ENCODE measurements at regions not wholly inside any gene's neighbourhood (a gene's known extent, or its start where the extent isn't known, plus 50 kb on each side); places are given as distances from the start of the nearest gene placed in this dataset.

DNA sequence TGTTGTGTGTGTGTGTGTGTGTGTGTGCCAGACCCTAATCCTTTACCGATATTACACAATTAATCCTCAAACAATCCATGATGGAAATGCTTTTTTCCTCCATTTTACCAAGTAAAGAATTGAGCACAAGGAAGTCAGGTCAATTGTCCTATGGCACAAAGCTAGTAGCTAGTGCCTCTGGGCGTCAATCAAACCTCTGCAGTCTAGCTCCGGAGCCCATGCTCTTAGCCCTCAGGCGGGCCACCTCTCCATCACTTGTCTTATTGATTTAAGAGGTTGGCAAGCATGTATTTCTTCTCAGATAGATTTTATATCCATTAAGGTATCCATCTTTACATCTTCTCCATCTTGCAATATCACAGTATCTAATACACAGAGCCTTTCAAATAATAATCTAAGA, 886.6 kb downstream of the TBL1XR1 start:
- no peak overlapping the region for H3K4me3 ChIP-seq (ENCODE audit: low read depth, low read length)
- TF ChIP-seq, protein P1, sequence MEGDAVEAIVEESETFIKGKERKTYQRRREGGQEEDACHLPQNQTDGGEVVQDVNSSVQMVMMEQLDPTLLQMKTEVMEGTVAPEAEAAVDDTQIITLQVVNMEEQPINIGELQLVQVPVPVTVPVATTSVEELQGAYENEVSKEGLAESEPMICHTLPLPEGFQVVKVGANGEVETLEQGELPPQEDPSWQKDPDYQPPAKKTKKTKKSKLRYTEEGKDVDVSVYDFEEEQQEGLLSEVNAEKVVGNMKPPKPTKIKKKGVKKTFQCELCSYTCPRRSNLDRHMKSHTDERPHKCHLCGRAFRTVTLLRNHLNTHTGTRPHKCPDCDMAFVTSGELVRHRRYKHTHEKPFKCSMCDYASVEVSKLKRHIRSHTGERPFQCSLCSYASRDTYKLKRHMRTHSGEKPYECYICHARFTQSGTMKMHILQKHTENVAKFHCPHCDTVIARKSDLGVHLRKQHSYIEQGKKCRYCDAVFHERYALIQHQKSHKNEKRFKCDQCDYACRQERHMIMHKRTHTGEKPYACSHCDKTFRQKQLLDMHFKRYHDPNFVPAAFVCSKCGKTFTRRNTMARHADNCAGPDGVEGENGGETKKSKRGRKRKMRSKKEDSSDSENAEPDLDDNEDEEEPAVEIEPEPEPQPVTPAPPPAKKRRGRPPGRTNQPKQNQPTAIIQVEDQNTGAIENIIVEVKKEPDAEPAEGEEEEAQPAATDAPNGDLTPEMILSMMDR (IDR thresholded peaks at IDR 0.05; ENCODE audit: low read depth, low read length, missing control alignments): no peak
- DNase-seq (ENCODE audit: low read depth): no peak

DNA sequence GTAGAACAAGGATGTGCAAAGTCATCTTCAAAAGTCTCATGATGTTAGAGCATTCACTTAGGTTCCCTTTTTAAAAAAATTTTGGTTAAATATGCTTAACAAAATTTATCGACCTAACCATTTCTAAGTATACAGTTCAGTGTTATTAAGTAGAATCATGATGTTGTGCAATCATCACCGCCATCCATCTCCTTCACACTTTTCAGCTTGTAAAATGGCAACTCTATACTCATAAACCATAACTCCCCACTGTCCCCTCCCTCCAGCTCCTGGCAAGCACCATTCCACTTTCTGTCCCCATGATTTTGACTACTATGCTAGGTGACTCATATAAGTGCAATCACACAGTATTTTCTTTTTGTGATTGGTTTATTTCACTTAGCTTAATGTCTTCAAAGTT, 895.0 kb downstream of the TBL1XR1 start:
- H3K4me3 ChIP-seq (ENCODE audit: low read depth, low read length): no peak overlapping the region
- TF ChIP-seq, protein P1 (IDR thresholded peaks at IDR 0.05; ENCODE audit: low read depth, low read length, missing control alignments): no peak
- no peak for DNase-seq (ENCODE audit: low read depth)

DNA sequence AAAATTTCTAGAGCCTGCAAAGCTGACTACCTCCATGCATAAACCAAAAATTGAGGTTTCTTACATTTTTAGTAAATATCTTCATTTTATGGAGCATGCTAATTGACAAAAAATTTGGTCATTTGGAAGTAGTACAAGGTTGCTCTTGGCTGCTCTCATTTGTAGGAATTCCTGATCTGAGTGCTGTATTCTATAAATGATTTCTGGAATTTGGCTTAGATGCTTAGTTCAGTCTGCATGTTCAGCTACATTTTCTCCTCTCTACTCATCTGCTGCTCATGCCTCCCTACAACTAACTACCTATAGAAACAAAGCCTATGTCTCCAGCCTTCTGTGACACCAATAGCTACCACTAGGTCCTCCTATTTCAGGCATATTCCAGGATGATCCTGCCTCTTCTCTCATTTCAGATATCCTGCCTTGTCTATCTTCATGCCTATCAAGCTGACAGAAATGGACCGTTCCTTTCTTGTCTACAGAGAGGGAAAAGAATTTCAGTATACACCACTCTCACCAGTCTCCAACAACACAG, 901.1 kb downstream of the TBL1XR1 start:
- no peak overlapping the region for H3K4me3 ChIP-seq (ENCODE audit: low read depth, low read length)
- no peak for DNase-seq (ENCODE audit: low read depth)
- TF ChIP-seq, protein P1 (IDR thresholded peaks at IDR 0.05; ENCODE audit: low read depth, low read length, missing control alignments): no peak

DNA sequence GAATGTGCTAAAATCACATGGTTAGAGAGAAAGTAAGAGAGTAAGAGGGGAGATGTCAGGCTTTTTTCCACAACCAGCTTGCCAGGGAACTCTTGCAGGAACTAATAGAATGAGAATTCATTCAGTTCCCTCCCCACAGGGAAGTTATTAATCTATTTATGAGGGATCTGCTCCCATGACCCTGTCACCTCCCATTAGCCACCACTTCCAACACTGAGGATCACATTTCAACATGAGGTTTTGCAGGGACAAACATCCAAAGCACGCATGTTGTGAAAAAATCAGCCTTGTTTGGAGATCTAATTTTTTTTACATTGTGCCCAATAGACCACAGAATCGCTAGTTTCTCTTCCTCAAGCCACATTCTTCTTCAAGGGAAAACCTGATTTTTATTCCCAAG, 904.0 kb downstream of the TBL1XR1 start:
- DNase-seq (ENCODE audit: low read depth): no peak
- TF ChIP-seq, protein P1 (IDR thresholded peaks at IDR 0.05; ENCODE audit: low read depth, low read length, missing control alignments): no peak
- no peak overlapping the region for H3K4me3 ChIP-seq (ENCODE audit: low read depth, low read length)

DNA sequence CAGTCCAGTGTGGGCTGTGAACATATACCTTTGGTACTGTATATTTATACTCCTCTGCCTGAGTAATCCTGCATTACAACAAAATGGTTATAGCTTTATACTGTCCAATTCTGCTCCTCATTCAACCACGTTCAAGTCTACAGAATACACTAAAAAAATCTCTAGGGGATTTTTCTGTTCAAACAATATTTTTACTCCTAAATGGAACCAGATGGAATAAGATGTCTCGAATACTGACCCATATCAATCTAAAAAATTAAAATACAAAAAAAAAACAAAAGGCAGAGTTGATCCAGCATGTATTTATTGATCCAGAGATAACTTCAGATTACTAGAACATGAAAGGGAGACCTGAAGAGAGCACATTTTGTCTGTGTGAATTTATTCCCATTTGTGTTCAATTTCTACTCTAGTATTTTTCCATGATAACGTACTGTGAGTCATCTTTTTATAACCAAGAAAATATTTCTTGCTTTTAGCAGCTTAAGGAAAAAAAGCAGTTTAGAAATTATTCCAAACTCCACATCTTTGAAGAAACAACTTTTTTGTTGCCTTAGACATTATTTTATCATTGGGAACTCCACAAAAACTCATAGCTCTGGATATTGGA, 910.7 kb downstream of the TBL1XR1 start:
- H3K4me3 ChIP-seq (ENCODE audit: low read depth, low read length): no peak overlapping the region
- TF ChIP-seq, protein P1 (IDR thresholded peaks at IDR 0.05; ENCODE audit: low read depth, low read length, missing control alignments): no peak
- DNase-seq (ENCODE audit: low read depth): no peak

DNA sequence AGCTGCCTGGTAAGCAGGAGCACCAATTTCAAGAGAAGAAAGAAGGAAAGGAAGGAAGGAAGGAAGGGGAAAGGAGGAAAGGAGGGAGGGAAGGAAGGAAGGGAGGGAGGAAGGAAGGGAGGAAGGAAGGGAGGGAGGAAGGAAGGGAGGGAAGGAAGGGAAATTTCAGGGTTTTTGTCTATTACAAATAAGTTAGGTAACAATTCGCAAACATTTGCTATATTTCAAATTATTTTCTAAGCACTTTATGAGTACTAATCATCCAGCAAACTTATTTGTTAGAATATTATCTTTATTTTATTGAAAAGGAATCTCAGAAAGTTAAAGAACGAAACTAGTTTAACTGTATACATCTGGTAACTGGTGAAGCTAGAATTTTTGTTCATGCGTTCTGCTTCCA, 921.7 kb downstream of the TBL1XR1 start:
- no peak overlapping the region for H3K4me3 ChIP-seq (ENCODE audit: low read depth, low read length)
- DNase-seq (ENCODE audit: low read depth): no peak
- TF ChIP-seq, protein P1 (IDR thresholded peaks at IDR 0.05; ENCODE audit: low read depth, low read length, missing control alignments): no peak

DNA sequence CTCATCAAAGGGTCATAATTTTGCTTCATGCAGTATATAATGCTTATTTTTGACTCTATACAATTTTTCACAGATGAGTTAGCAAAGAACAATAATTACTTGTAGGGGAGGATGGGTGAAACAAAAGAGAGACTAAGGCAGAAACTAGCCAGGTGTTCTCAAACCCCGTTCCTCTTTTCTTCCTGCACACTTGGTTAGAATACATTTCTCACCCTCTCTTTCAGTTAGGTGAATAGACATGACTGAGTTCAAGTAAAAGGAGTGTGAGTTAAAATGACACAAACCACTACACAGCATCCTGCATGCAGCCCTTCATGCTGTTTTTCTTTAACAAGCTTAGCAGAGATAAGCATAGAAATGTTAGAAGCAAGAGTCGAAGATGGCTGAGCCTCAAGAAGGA, 922.2 kb downstream of the TBL1XR1 start:
- DNase-seq (ENCODE audit: low read depth): no peak

More for the DNA sequence above, 922.2 kb downstream of the TBL1XR1 start:
- no peak overlapping the region for H3K4me3 ChIP-seq (ENCODE audit: low read depth, low read length)
- TF ChIP-seq, protein P1 (IDR thresholded peaks at IDR 0.05; ENCODE audit: low read depth, low read length, missing control alignments): no peak

Measured in GM12864 (cell line).